H1 (cell line): ENCODE measurements at regions not wholly inside any gene's neighbourhood (a gene's known extent, or its start where the extent isn't known, plus 50 kb on each side); places are given as distances from the start of the nearest gene placed in this dataset.

Source experiments
- CTCF ChIA-PET: fragments of 300-600 bp; sonication (Branson Sonifier 250); formaldehyde crosslinking; loops from one replicate; lab custom pipeline; 2021; ENCODE audit not compliant: partially characterized antibody; lab: Charles Lee
- POLR2A ChIA-PET: fragments of 300-600 bp; sonication (Branson Sonifier 250); formaldehyde crosslinking; loops from one replicate; lab custom pipeline; 2021; ENCODE audit warnings: inconsistent platforms; ENCODE audit not compliant: partially characterized antibody; lab: Charles Lee
- DNase-seq, 2 experiments: peaks; one replicate each; pipeline versions ENCODE4 v3.0.0 to v3.0.0-alpha.2; 2010 to 2022; ENCODE audit warnings: low spot score in 2 of 2, low read depth in 1 of 2, mixed read lengths in 1 of 2
- FAIRE-seq: peaks from 2 replicates; lab custom pipeline; 2011; peaks lifted over from hg19 to GRCh38; lab: Jason Lieb, UNC
- H2AFZ ChIP-seq: 2 replicates; pipeline ENCODE4 v1.8.1; 2012; ENCODE audit warnings: low read length, inconsistent platforms
- H2AK5ac ChIP-seq: 2 replicates; pipeline ENCODE4 v1.6.1; 2013; ENCODE audit warnings: low read depth, low read length
- H2BK120ac ChIP-seq: replicated peaks from 2 replicates; pipeline ENCODE3; 2013; ENCODE audit warnings: low read depth, low read length, inconsistent platforms
- H2BK12ac ChIP-seq: 2 replicates; pipeline ENCODE4 v1.6.1; 2013; ENCODE audit warnings: low read depth, low read length
- H2BK15ac ChIP-seq: 2 replicates; pipeline ENCODE4 v1.6.1; 2013; ENCODE audit warnings: low read length
- H2BK20ac ChIP-seq: 2 replicates; pipeline ENCODE4 v1.6.1; 2013; ENCODE audit warnings: low read length
- H2BK5ac ChIP-seq: 2 replicates; pipeline ENCODE4 v1.6.1; 2013; ENCODE audit warnings: low read depth, low read length
- H3K14ac ChIP-seq: 2 replicates; pipeline ENCODE4 v1.6.1; 2013; ENCODE audit warnings: inconsistent platforms; ENCODE audit not compliant: insufficient read length
- H3K18ac ChIP-seq: 2 replicates; pipeline ENCODE4 v1.6.1; 2013; ENCODE audit warnings: low read length; ENCODE audit errors: extremely low read depth
- H3K23ac ChIP-seq: 2 replicates; pipeline ENCODE4 v1.6.1; 2013; ENCODE audit warnings: inconsistent platforms; ENCODE audit not compliant: insufficient read length
- H3K23me2 ChIP-seq: 2 replicates; pipeline ENCODE4 v1.6.1; 2013; ENCODE audit warnings: low read depth, low read length
- H3K27ac ChIP-seq: 2 replicates; pipeline ENCODE4 v1.6.1; 2011; ENCODE audit warnings: low read depth, low read length, inconsistent platforms
- H3K27me3 ChIP-seq, 4 experiments: replicated peaks in 1 of 4; 1 replicate in 1 of 4; 2 replicates in 3 of 4; pipeline versions ENCODE4 v1.6.1 to v1.8.1; 2011 to 2013; ENCODE audit warnings: low read length in 3 of 4, mild to moderate bottlenecking in 3 of 4, inconsistent platforms in 2 of 4, mixed read lengths in 2 of 4, moderate library complexity in 1 of 4; ENCODE audit not compliant: control insufficient read depth in 3 of 4, insufficient read depth in 3 of 4; ENCODE audit errors: extremely low read depth in 1 of 4
- H3K36me3 ChIP-seq, 4 experiments: 2 replicates each; pipeline versions ENCODE4 v1.6.1 to v1.8.1; 2011 to 2013; ENCODE audit warnings: mild to moderate bottlenecking in 4 of 4, low read length in 3 of 4, moderate library complexity in 2 of 4, control low read depth in 1 of 4, inconsistent platforms in 1 of 4; ENCODE audit not compliant: insufficient read depth in 4 of 4, control insufficient read depth in 2 of 4
- H3K4ac ChIP-seq: replicated peaks from 2 replicates; pipeline ENCODE3; 2013; ENCODE audit warnings: low read length, low read depth, mixed read lengths, inconsistent platforms; ENCODE audit not compliant: insufficient read length
- H3K4me1 ChIP-seq, 4 experiments: replicated peaks in 1 of 4; 1 replicate in 1 of 4; 2 replicates in 3 of 4; pipeline versions ENCODE4 v1.6.1 to v1.8.1; 2011 to 2013; ENCODE audit warnings: low read length in 3 of 4, inconsistent platforms in 2 of 4, mixed read lengths in 1 of 4; ENCODE audit not compliant: insufficient read depth in 4 of 4, control insufficient read depth in 3 of 4
- H3K4me2 ChIP-seq, 2 experiments: 2 replicates each; pipeline versions ENCODE4 v1.6.1 to v1.8.1; 2011 to 2013; ENCODE audit warnings: low read depth in 2 of 2, low read length in 2 of 2, control low read depth in 1 of 2, inconsistent platforms in 1 of 2, mild to moderate bottlenecking in 1 of 2; ENCODE audit not compliant: insufficient read depth in 1 of 2
- H3K4me3 ChIP-seq, 4 experiments: fragments of 200-600, 300-600 bp in 1 of 4; sonication (generic), shearing (Covaris generic), sonication (Bioruptor Twin) in 1 of 4; 2 replicates each; pipeline versions ENCODE4 v1.5.1 to v1.8.1; 2011 to 2016; ENCODE audit warnings: low read length in 4 of 4, low read depth in 3 of 4, control low read depth in 2 of 4, inconsistent platforms in 2 of 4, mild to moderate bottlenecking in 2 of 4, mixed read lengths in 1 of 4, moderate library complexity in 1 of 4; ENCODE audit not compliant: insufficient read depth in 2 of 4; ENCODE audit errors: extremely low read depth in 1 of 4
- H3K56ac ChIP-seq: replicated peaks from 2 replicates; pipeline ENCODE3; 2013; ENCODE audit warnings: low read depth, mild to moderate bottlenecking, mixed read lengths, low read length, inconsistent platforms; ENCODE audit not compliant: insufficient read length
- H3K79me1 ChIP-seq: 2 replicates; pipeline ENCODE4 v1.6.1; 2013; ENCODE audit warnings: low read depth, low read length, control low read depth
- H3K79me2 ChIP-seq, 2 experiments: 2 replicates each; pipeline versions ENCODE4 v1.6.1 to v1.8.1; 2012 to 2013; ENCODE audit warnings: low read length in 2 of 2, mild to moderate bottlenecking in 2 of 2, inconsistent platforms in 1 of 2; ENCODE audit not compliant: insufficient read depth in 2 of 2, control insufficient read depth in 1 of 2
- H3K9ac ChIP-seq, 4 experiments: replicated peaks in 1 of 4; 1 replicate in 1 of 4; 2 replicates in 3 of 4; pipeline versions ENCODE4 v1.6.1 to v1.8.1; 2011 to 2013; ENCODE audit warnings: low read depth in 3 of 4, low read length in 3 of 4, control low read depth in 2 of 4, mild to moderate bottlenecking in 2 of 4, moderate library complexity in 2 of 4, inconsistent platforms in 1 of 4; ENCODE audit errors: extremely low read depth in 1 of 4
- H3K9me3 ChIP-seq, 2 experiments: 2 replicates each; pipeline versions ENCODE4 v1.6.1 to v1.8.1; 2012 to 2013; ENCODE audit warnings: mild to moderate bottlenecking in 2 of 2, moderate library complexity in 2 of 2, control low read depth in 1 of 2, inconsistent platforms in 1 of 2, low read depth in 1 of 2, low read length in 1 of 2, mixed read lengths in 1 of 2; ENCODE audit not compliant: insufficient read depth in 2 of 2
- H4K20me1 ChIP-seq, 2 experiments: replicated peaks in 1 of 2; 2 replicates each; pipeline versions ENCODE3 to v1.8.1; 2011 to 2013; ENCODE audit warnings: inconsistent platforms in 2 of 2, low read length in 2 of 2, mild to moderate bottlenecking in 1 of 2; ENCODE audit not compliant: insufficient read depth in 2 of 2, control insufficient read depth in 1 of 2
- H4K5ac ChIP-seq: 2 replicates; pipeline ENCODE4 v1.6.1; 2013; ENCODE audit warnings: low read length, low read depth, mixed read lengths, inconsistent platforms; ENCODE audit not compliant: insufficient read length
- H4K8ac ChIP-seq: 2 replicates; pipeline ENCODE4 v1.8.0; 2013; ENCODE audit warnings: mild to moderate bottlenecking, moderate library complexity, low read length, inconsistent platforms; ENCODE audit not compliant: insufficient read depth; ENCODE audit errors: extremely low read depth
- H4K91ac ChIP-seq: replicated peaks from 2 replicates; pipeline ENCODE3; 2013; ENCODE audit warnings: low read length, mixed read lengths, inconsistent platforms; ENCODE audit not compliant: insufficient read length
- BACH1 ChIP-seq: IDR thresholded peaks from 2 replicates; pipeline ENCODE4 v1.6.1; 2012; ENCODE audit warnings: low read length, improper control_type of control experiment
- CEBPB ChIP-seq: IDR thresholded peaks from 2 replicates; pipeline ENCODE4 v1.6.1; 2012; ENCODE audit warnings: low read depth, low read length
- GTF2F1 ChIP-seq: IDR thresholded peaks from 2 replicates; pipeline ENCODE4 v1.6.1; 2012; ENCODE audit warnings: low read depth, low read length, improper control_type of control experiment, borderline replicate concordance
- KDM4A ChIP-seq: IDR thresholded peaks from one replicate; pipeline ENCODE4 v1.7.1; 2012; ENCODE audit warnings: low read depth, mild to moderate bottlenecking, moderate library complexity, low read length, inconsistent platforms; ENCODE audit not compliant: severe bottlenecking
- MAFK ChIP-seq: IDR thresholded peaks from 2 replicates; pipeline ENCODE4 v1.6.1; 2012; ENCODE audit warnings: low read depth, mild to moderate bottlenecking, improper control_type of control experiment, low read length
- PHF8 ChIP-seq: fragments of 200-600 bp; sonication (generic); conservative IDR thresholded peaks from 2 replicates; pipeline ENCODE4 v1.7.1; 2012; ENCODE audit warnings: low read depth, mild to moderate bottlenecking, inconsistent platforms, low read length, moderate library complexity
- RNF2 ChIP-seq: fragments of 200-900, 300-1000 bp; sonication (generic); IDR thresholded peaks from 2 replicates; pipeline ENCODE4 v1.7.1; 2016; ENCODE audit warnings: borderline replicate concordance, low read depth, mild to moderate bottlenecking, antibody characterized with exemption, low read length; ENCODE audit not compliant: poor library complexity, severe bottlenecking; ENCODE audit errors: missing control alignments
- TBP ChIP-seq: IDR thresholded peaks from 2 replicates; pipeline ENCODE4 v1.6.1; 2011; ENCODE audit warnings: low read depth, low read length, improper control_type of control experiment
- TCF12 ChIP-seq: IDR thresholded peaks from 2 replicates; pipeline ENCODE4 v1.6.1; 2011; ENCODE audit warnings: low read depth, mild to moderate bottlenecking, low read length
- WGBS, 2 experiments: shearing (Covaris generic) in 1 of 2; methylation state at CpG; one replicate each; pipeline versions ENCODE4 v1.1.6 to v1.1.7; 2013 to 2015; ENCODE audit warnings: low lambda C conversion rate in 2 of 2, mixed read lengths in 2 of 2, inconsistent platforms in 1 of 2, low coverage in 1 of 2, missing lambda C conversion rate in 1 of 2; ENCODE audit not compliant: insufficient replicate concordance in 2 of 2, insufficient coverage in 1 of 2, insufficient read length in 1 of 2; ENCODE audit errors: extremely low coverage in 1 of 2, missing lambda C conversion rate in 1 of 2; 5-methylcytosine and 5-hydroxymethylcytosine counted together
- TF ChIP-seq, protein P1 (sequence below): IDR thresholded peaks from 2 replicates; pipeline ENCODE4 v1.6.1; 2011; ENCODE audit warnings: low read length, improper control_type of control experiment

DNA sequence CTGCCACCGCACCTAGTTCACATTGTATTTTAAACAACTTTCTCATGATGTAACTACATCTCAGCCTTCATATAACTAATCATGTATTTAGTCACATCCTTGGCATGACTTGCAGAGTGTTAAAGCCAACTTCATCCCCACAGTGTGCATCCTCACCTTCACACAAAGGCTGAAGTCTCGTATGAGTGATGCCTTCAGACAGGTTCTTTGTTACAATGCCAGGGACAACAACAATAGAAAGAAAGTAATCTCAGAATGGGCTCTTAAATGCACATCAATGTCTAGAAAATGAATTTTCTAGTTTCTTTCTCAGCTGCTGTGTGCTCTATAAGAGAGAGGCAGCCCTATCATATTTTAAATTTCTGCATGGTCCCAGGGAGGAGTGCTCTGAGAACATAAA is 221.3 kb downstream of the DIO2 start:
- H3K4me2 ChIP-seq = no peak overlapping the region
- H3K18ac ChIP-seq = no peak overlapping the region
- DNase-seq (no peak), FAIRE-seq (no peak)
- H3K27ac ChIP-seq = no peak overlapping the region
- no peak overlapping the region for H2AK5ac ChIP-seq
- H2BK120ac ChIP-seq = no peak overlapping the region
- H3K9ac ChIP-seq = no peak overlapping the region
- H3K27me3 ChIP-seq = peaks cover 36 to 69% (median 54%) of the 10 kb centered on the region in 4 experiments
- H2BK20ac ChIP-seq = no peak overlapping the region
- ChIA-PET POLR2A (no interaction called here), CTCF (interaction anchor here (1.0 kb wide), 1 partner anchor 10 kb away, joined by 4 read pairs; no protein-coding TSS in a partner anchor)
- no peak overlapping the region for H2BK5ac ChIP-seq
- H3K79me1 ChIP-seq = no peaks in the 10 kb centered on the region
- no peak overlapping the region for H2BK12ac ChIP-seq
- H4K91ac ChIP-seq = no peak overlapping the region
- H3K4me3 ChIP-seq = no peak overlapping the region
- no peak overlapping the region for H2AFZ ChIP-seq
- no peaks in the 10 kb centered on the region for H3K36me3 ChIP-seq
- no peak overlapping the region for H4K5ac ChIP-seq
- H3K4ac ChIP-seq = no peak overlapping the region
- no peaks in the 10 kb centered on the region; the same call in 1 of the 2 replicates for H3K23me2 ChIP-seq
- H3K23ac ChIP-seq = no peak overlapping the region
- WGBS, 2 experiments = 79% methylated on average over 2 of the region's 2 CpGs; no CpG with 5 or more reads in 1 of the 2 experiments
- H2BK15ac ChIP-seq = no peak overlapping the region
- H4K8ac ChIP-seq = no peak overlapping the region
- H3K4me1 ChIP-seq = no peaks in the 10 kb centered on the region
- no peak overlapping the region for H3K56ac ChIP-seq
- H4K20me1 ChIP-seq = peaks cover 0 to 3% of the 10 kb centered on the region in 2 experiments
- H3K9me3 ChIP-seq = no peaks in the 10 kb centered on the region
- H3K79me2 ChIP-seq = no peaks in the 10 kb centered on the region
- TF ChIP-seq MAFK (no peak), TCF12 (no peak), BACH1 (no peak), TBP (no peak), GTF2F1 (no peak), KDM4A (no peak), RNF2 (no peak), CEBPB (no peak), PHF8 (no peak)
- TF ChIP-seq, protein P1, sequence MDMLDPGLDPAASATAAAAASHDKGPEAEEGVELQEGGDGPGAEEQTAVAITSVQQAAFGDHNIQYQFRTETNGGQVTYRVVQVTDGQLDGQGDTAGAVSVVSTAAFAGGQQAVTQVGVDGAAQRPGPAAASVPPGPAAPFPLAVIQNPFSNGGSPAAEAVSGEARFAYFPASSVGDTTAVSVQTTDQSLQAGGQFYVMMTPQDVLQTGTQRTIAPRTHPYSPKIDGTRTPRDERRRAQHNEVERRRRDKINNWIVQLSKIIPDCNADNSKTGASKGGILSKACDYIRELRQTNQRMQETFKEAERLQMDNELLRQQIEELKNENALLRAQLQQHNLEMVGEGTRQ = no peak
- H3K14ac ChIP-seq = no peak overlapping the region
